ENCODE measurements at regions not wholly inside any gene's neighbourhood (a gene's known extent, or its start where the extent isn't known, plus 50 kb on each side); places are given as distances from the start of the nearest gene placed in this dataset.

GRCh38 chr5:56585999-56586691 lies 229.2 kb upstream of the MAP3K1 start:
- no peak for DNase-seq

DNA sequence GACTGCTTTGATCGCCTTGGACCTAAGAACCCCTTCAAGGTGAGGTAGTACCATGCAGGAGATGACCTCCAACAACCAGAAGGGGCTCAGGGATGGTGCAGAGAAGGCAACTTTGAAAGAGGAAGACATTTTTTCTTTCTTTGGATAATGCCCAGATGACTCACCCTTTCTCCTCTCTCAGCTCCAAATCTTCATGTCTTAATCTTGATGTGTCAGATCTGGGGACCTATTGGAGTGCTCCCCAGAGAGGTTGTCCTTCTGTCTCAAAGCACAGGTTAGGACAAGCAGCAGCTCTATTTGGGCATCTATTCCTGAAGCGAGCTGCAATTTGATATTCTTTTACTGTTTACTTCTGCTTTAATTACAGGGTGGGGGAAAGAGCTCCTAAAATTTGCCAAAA lies 229.9 kb upstream of the MAP3K1 start:
- no peak for DNase-seq

GRCh38 chr5:56581426-56581825 lies 233.9 kb upstream of the MAP3K1 start:
- DNase-seq = no peak

DNA sequence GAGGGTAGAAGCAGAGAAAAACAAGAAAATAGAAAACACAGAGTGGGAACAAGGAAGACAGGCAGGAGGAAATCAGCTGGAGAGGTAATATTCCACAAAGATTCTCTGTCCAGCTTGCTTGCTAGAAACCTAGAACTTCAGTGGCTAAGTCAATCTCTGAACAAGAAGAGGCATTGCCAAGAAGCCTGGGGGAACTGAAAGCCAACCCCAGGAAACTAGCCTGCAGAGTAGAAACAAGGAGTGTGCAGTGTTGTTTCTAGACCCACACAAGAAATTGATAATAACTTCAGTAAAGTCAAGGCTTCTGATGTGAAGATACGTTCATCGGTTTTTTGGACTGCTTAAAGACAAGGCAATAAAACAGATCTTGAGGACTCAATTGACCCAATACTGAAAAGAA lies 234.5 kb upstream of the MAP3K1 start:
- DNase-seq = no peak

GRCh38 chr5:56575821-56576220 lies 239.5 kb upstream of the MAP3K1 start:
- DNase-seq = no peak

DNA sequence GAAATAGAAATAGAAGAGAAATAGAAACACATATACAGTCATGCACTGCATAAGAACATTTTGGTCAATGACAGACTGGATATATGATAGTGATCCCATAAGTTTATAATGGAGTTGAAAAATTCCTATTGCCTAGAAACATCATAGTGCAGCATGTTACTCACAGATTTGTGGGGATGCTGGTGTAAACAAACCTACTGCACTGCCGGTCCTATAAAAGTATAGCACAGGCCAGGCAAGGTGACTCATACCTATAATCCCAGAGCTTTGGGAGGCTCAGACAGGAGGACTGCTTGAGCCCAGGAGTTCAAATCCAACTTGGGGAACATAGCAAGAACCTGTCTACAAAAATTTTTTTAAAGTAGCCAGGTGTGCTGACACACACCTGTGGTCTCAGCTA lies 240.6 kb upstream of the MAP3K1 start:
- DNase-seq = no peak

GRCh38 chr5:56569566-56569965 lies 245.8 kb upstream of the MAP3K1 start:
- DNase-seq = no peak

GRCh38 chr5:56569076-56569475 lies 246.3 kb upstream of the MAP3K1 start:
- no peak for DNase-seq

- DNase-seq = no peak
These were observed 248.1 kb upstream of the MAP3K1 start for GRCh38 chr5:56567278-56567677.

DNA sequence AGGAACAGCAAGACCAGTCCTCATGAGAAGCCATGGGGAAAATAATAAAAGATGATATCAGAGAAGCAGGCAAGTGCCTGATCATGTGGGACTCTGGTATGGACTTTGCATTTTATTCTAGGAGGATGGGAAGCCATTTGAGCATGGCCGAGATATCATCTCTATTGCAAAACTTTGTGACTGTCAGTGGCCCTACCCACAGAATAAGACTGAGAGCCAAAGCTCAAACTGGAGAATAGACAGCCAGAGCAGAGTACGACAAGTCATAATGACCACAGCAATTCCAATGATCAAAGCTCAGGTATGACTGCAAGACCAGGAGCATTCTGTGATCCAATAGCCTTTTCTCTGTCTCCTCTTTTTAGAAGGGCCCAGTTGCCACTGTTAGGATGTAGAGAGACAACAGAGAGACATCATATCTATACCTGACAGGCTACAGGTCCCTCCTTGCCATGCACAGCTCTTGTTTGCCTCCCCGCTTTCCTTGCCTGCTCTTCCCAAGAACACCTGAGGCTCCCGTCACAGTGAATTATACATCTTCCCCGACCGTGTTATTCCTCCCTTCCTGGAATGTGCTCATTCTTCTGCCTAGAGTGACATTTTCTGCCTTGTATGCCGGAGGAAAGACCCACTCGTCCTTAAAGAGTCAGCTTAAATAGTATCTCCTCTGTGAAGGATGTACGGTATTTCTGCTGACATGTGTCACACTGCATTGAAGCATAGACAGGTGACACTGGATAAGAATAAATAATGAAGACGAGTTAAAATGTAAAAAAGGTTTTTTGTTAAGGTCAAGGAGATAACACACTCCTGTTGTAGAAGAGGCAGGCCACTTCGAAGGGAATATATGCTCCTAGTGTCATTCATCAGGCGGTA lies 248.7 kb upstream of the MAP3K1 start:
- no peak for DNase-seq

- DNase-seq = no peak
These were observed 249.7 kb upstream of the MAP3K1 start for GRCh38 chr5:56565644-56566043.

- DNase-seq = no peak
These were observed 250.1 kb upstream of the MAP3K1 start for GRCh38 chr5:56565283-56565615.

DNA sequence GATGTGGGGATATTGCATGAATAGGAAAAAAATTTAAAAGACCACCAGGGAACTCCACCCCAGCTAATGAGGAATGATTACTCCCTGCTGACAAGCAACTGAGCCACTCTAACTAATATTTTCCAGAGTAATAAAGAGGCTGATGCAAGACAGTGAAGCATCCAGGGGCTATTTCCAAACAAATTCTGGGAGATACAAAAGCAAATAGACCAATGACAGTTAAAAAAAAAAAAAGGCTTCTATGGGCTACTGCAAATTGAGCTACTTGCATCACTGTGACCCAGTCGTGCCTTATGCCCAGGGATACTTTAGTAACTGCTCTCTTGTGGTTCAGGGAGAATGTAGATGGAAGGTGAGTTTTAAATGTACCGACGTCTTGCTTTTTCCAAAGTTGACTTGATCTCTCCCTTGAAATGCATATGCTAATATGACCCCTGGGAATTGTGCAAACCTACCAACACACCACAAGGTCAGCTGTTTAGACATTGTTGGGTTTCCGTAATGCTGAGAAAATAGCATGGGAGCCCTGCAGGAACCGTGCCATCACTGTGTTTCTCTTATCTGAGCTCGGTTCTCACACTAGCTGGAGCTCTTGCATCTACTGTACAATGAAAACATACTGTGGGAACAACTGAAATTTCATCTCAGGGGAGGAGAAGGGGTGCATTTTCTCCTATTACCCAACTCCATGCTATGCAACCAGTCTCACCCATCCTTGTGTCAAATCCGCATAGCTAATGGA lies 250.6 kb upstream of the MAP3K1 start:
- no peak for DNase-seq

- no peak for DNase-seq
These were observed 253.9 kb upstream of the MAP3K1 start for GRCh38 chr5:56561455-56561854.

- DNase-seq = no peak
These were observed 257.1 kb upstream of the MAP3K1 start for GRCh38 chr5:56558131-56558745.

- no peak for DNase-seq
These were observed 258.2 kb upstream of the MAP3K1 start for GRCh38 chr5:56557198-56557597.

DNA sequence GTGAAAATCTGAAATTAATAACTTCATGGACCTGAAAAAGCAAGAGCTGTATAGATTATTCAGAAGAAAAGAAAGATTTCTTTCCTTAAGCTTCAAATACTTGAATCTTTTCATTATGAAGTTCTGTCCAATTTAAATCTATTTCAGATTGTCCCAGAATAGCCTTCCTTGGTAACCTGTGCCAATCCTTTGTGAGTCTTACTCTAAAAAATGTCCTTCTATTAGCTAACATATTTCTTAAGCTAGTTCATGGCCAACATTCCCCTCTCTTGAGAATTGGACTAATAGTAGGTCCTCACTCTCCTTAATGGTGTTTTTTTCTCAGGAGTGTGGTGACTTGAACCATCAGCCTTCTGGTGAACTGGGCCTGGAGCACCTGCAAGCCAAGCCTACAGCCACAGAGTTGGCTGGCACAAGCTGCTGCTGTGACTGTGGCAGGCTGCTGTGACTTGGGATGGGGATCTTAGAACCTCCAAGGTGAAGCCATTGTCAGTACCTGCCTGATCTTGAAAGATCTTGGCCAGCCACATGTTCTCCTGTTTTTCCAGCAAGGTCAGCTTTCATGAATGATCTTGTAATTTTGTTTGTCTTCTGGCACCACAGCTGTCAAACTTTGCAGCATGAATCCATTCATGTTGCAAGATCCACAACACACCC lies 262.6 kb upstream of the MAP3K1 start:
- no peak for DNase-seq

GRCh38 chr5:56550227-56550626 lies 265.1 kb upstream of the MAP3K1 start:
- DNase-seq = no peak

GRCh38 chr5:56549096-56549886 lies 266.1 kb upstream of the MAP3K1 start:
- DNase-seq = no peak

DNA sequence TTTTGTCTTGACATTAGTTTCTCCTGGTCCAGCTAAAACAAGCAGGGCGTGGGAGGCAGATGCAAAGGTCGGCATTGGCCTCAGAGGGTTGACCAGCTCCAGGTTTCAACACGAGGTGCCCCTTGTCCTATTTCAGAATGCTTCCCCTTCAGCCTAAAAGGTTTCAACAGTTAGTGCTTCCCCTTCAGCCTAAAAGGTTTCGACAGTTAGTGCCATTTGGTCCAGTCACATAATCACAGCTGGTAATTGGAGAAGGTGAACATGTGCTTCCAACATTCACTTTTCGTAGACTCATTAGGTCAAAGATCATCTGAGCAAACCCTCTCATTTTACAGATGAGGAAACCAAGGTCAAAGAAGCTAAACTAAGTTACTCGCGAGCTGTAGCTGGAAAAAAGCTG lies 270.3 kb upstream of the MAP3K1 start:
- no peak for DNase-seq

GRCh38 chr5:56543441-56544388 lies 271.6 kb upstream of the MAP3K1 start:
- no peak for DNase-seq
